ENCODE measurements at regions not wholly inside any gene's neighbourhood (a gene's known extent, or its start where the extent isn't known, plus 50 kb on each side); places are given as distances from the start of the nearest gene placed in this dataset.

DNA sequence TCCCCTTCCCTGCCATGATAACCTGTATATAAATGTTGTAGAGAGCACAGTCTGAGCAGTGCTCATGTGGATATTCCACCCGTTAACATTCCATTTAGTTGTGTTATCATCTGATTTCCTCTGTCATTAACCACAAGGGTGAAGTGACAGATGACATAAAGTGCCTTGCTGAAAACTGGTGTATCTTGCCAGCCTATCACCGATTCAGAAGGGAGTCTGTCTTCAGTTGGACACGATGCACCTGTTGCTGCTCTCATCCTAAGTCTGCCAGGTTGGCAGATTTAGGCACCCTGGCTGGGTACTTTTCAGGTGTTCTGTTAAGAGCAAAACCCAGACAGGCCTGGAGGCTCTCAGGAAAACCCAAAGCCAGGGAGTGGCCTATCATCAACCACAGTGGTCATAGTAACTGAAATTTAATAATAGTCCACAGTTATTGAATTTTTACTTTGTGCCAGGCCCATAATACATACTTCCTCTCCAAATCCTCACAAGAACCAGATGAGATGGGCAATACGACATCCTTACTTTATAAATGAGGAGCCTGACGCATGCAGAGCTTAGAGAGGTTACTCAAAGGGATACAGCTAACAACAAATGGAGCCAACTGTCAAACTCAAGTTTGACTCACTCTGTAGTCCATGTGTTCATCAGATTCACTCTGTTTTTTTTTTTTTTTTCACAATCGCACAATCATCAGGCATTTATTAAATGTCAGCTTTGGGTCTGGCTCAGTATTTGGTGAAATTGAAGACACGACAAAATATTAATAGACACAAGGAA lies 100.7 kb upstream of the SPRY4 start:
- no peak for TF ChIP-seq EZH2 (IDR thresholded peaks at IDR 0.05; ENCODE audit: low read depth)
- TF ChIP-seq, protein P1, sequence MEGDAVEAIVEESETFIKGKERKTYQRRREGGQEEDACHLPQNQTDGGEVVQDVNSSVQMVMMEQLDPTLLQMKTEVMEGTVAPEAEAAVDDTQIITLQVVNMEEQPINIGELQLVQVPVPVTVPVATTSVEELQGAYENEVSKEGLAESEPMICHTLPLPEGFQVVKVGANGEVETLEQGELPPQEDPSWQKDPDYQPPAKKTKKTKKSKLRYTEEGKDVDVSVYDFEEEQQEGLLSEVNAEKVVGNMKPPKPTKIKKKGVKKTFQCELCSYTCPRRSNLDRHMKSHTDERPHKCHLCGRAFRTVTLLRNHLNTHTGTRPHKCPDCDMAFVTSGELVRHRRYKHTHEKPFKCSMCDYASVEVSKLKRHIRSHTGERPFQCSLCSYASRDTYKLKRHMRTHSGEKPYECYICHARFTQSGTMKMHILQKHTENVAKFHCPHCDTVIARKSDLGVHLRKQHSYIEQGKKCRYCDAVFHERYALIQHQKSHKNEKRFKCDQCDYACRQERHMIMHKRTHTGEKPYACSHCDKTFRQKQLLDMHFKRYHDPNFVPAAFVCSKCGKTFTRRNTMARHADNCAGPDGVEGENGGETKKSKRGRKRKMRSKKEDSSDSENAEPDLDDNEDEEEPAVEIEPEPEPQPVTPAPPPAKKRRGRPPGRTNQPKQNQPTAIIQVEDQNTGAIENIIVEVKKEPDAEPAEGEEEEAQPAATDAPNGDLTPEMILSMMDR (conservative IDR thresholded peaks at IDR 0.05), result no peak

Data from PC-9 (cell line).